NCI-H2081 treated with DMSO at 0.1 percent for 48 hours (cell line): ENCODE measurements at regions not wholly inside any gene's neighbourhood (a gene's known extent, or its start where the extent isn't known, plus 50 kb on each side); places are given as distances from the start of the nearest gene placed in this dataset.
"Not testable (repeated sequence)": the region's sequence is repeated elsewhere in the genome, so short reads cannot be mapped to it uniquely, and the experiment has no call there.

Experiments
- DNase-seq: peaks from one replicate; lab custom pipeline; 2025; lab: John Stamatoyannopoulos, UW

GRCh38 chr12:105581420-105581819, 250.9 kb downstream of the C12orf75 start:
- DNase-seq = no peak

DNA sequence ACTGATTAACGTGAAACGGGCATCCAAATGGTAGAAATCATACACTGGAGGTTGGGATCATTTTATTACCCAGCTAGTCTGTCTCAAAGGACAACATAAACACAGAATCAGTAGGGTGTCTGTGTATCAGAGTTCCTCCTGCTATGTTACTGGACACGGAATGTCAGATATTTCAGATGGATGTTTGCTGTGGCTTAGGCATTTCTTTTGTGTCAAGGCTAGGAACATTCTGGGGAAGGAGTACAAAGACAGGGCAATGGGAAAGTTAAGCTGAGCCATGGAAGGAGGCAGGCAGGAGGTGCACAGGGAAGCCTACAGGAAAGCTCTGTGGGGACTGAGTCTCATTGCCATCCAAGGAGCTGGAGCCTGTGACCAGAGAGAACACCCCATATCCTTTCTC, 254.6 kb downstream of the C12orf75 start:
- DNase-seq = no peak

GRCh38 chr12:105587237-105587636, 256.7 kb downstream of the C12orf75 start:
- no peak for DNase-seq

GRCh38 chr12:105588106-105588505, 257.6 kb downstream of the C12orf75 start:
- DNase-seq = no peak

DNA sequence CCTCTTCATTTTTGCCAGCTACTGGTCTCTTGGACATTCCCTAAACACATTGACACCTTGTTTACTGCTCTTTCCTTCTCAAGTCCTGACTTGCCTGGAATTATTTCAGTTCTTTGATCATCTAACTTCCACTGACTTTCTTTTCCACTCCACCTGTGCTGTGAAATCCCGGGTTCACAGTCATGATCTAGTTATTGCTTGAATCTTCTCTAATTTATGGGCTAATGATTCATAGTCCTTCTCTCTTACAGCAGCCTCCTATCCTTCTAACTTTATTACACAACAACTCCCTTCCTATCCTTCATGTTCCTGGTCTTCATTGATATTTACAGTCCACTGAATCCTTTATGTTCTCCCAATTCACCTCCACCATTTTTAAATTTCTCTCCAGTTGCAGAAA, 260.1 kb downstream of the C12orf75 start:
- DNase-seq = no peak

GRCh38 chr12:105595440-105595839, 264.9 kb downstream of the C12orf75 start:
- DNase-seq = no peak

DNA sequence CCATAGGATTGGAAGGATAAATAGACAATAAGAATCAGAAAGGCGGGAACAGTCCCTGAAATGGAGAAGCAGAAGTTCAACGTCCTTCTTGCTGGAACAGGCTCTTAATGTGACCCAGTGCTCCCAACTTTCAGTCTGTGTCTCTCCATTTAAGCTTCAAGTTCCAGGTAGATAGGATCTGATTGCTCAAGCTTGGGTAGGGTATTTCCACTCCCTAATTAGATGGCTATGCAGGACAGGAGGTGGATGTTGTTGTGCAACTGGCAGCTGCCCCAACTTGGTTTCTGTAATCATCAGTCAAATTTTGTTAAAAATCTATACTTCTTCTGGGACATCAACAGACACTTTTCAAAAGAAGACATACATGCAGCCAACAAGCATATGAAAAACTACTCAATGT, 266.2 kb downstream of the C12orf75 start:
- DNase-seq = no peak

GRCh38 chr12:105598031-105598430, 267.5 kb downstream of the C12orf75 start:
- DNase-seq = no peak

GRCh38 chr12:105600911-105601545, 270.5 kb downstream of the C12orf75 start:
- DNase-seq = no peak

DNA sequence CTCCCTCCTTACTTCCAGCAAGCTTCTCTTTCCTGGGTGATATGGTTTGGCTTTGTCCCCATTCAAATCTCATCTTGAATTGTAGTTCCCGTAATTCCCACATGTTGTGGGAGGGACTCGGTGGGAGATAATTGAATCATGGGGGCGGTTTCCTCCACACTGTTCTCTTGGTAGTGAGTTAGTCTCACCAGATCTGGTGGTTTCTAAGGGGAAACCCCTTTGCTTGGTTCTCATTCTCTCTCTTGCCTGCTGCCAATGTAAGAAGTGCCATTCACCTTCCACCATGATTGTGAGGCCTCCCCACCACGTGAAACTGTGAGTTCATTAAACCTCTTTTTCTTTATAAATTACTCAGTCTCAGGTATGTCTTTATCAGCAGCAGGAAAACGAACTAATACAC, 271.8 kb downstream of the C12orf75 start:
- not testable (repeated sequence) for DNase-seq

GRCh38 chr12:105604281-105604680, 273.8 kb downstream of the C12orf75 start:
- DNase-seq = not testable (repeated sequence)

DNA sequence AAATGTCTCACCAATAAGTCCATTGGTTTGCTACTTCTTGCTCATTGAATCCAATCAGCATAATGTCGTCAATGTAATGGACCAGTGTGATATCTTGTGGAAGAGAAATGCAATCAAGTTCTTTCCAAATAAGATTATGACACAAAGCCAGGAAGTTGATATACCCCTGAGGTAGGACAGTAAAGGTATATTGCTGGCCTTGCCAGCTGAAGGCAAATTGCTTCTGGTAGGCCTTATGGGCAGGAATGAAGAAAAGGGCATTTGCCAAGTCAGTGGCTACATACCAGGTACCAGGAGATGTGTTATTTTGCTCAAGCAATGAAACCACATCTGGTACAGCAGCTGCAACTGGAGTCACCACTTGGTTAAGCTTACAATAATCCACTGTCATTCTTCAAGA, 276.1 kb downstream of the C12orf75 start:
- DNase-seq = not testable (repeated sequence)

GRCh38 chr12:105609001-105609400, 278.5 kb downstream of the C12orf75 start:
- DNase-seq = not testable (repeated sequence)

- DNase-seq = no peak
These were observed 280.0 kb downstream of the C12orf75 start for GRCh38 chr12:105610459-105610858.

DNA sequence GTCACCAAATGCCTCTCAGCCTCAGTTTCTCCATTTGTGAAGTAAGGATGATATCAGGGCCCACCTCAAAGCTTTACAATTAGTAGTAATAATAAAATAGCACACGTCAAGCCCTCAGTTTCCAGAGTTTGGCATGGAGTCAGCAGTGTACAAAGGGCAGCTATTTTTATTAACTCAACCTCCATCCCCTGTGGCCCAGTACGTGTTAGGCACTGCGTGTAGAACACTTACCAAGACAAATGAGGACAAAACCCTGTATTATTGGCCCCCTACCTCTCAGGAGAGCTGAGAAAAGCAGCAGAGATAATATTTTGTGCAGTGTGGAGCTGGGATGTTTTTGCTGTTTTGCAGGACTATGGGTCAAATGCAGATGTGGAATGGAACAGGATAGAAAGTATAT, 280.8 kb downstream of the C12orf75 start:
- DNase-seq = no peak

DNA sequence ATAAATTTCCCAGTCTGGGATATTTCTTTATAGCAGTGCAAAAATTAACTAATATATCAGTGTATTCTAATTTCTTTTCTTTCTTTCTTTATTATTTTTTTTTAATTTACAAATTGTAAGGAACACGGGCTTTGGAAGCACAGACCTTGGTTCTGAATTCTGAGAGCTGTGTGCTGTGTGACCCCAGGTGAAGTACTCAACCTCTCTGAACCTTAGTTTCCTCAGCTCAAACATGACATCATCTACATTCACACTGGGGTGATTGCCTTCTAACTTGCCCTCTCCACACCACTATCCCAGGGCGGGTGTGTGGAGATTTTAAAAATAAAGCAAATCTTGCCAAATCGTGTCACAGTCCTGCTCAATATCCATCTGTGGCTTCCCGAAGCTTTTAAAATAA, 282.8 kb downstream of the C12orf75 start:
- DNase-seq = no peak

- DNase-seq = no peak
These were observed 283.4 kb downstream of the C12orf75 start for GRCh38 chr12:105613887-105614286.

GRCh38 chr12:105616971-105617540, 286.6 kb downstream of the C12orf75 start:
- no peak for DNase-seq

- DNase-seq = no peak
These were observed 291.7 kb downstream of the C12orf75 start for GRCh38 chr12:105622220-105622619.

DNA sequence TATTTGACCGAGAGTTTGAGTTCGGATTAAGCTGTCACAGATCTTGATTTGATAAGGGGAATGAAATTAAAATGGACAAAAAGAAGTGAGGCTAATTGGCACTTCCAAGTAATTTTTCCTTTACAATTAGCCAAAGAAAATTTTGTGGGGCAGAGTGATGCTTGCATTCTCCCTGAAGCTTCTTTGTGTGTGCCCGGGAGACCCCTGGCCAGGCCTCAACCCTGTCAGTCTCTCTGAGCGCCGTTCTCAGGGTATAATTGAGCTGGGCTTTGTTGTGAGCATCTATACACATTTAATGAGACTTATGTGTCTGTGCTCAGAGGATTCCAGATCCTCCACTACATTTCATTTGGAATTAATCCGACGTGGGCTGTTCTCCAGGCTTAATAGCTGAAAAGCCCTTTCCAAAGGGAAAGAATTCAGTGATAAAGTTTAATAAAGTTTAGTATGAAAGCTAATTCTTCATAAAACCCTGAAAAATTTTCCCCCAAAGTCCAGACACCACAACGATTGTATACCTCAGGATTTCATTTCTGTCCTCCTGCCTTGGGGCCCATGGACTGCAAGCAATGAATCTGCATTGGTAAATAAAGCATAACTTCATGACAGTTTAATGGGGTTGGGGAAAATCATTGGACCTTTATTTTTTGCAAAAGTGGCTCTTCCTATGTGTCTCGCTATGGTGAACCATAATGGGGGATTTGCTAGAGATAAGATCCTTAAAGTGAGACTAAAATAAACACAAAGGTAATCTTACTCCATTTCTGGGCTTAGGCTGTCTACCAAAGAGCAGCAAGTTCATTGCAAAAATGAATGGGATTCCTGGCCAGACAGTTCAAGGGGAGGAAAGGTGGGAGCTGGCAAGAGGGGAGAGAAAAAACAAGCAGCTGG, 292.6 kb downstream of the C12orf75 start:
- DNase-seq = no peak

GRCh38 chr12:105626653-105627052, 296.2 kb downstream of the C12orf75 start:
- DNase-seq = no peak

- DNase-seq = no peak
These were observed 307.0 kb downstream of the C12orf75 start for GRCh38 chr12:105637470-105637869.

DNA sequence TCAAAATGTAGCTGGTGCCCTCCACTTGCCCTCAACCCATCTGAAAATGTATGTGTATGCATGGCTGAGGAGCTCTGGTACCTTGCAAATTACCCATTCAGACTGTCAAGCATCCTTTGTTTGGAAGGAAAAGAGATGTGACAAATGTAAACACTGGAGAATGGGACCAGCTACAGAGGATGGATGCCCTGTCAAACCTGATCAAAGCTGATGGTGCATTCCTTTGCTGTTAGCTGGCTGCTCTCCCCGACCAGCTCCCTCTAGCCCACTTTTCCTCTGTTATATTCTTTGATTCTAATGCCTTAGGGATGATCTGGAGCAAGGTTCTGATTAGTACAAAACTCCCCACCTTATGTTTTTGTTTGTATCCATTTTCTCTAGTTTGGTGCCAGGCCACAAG, 310.3 kb downstream of the C12orf75 start:
- DNase-seq = no peak
